Epithelial cell of proximal tubule (primary cell): ENCODE measurements at regions not wholly inside any gene's neighbourhood (a gene's known extent, or its start where the extent isn't known, plus 50 kb on each side); places are given as distances from the start of the nearest gene placed in this dataset.

ENCODE experiments used
- DNase-seq: peaks from one replicate; pipeline ENCODE4 v3.0.0-alpha.2; 2011; ENCODE audit warnings: low read depth
- H3K4me3 ChIP-seq: 2 replicates; pipeline ENCODE4 v1.5.1; 2011; ENCODE audit warnings: low read depth, mild to moderate bottlenecking, low read length
- CTCF ChIP-seq: conservative IDR thresholded peaks from 2 replicates; pipeline ENCODE4 v1.5.1; 2012; ENCODE audit warnings: low read depth, mild to moderate bottlenecking, low read length

GRCh38 chr5:128749136-128749898 is 211.3 kb upstream of the FBN2 start:
- no peak for DNase-seq
- no peak overlapping the region for H3K4me3 ChIP-seq
- no peak for TF ChIP-seq CTCF

GRCh38 chr5:128750155-128750554 is 212.1 kb upstream of the FBN2 start:
- DNase-seq, result no peak
- TF ChIP-seq CTCF, result no peak
- no peak overlapping the region for H3K4me3 ChIP-seq

- DNase-seq, result no peak
- no peak for TF ChIP-seq CTCF
- no peak overlapping the region for H3K4me3 ChIP-seq
Observed at GRCh38 chr5:128757196-128757959, 207.9 kb upstream of the SLC27A6 start.

GRCh38 chr5:128762661-128763306 is 202.5 kb upstream of the SLC27A6 start:
- no peak overlapping the region for H3K4me3 ChIP-seq
- no peak for DNase-seq
- TF ChIP-seq CTCF, result no peak

GRCh38 chr5:128763321-128763720 is 202.0 kb upstream of the SLC27A6 start:
- no peak for TF ChIP-seq CTCF
- H3K4me3 ChIP-seq, result no peak overlapping the region
- no peak for DNase-seq

- TF ChIP-seq CTCF, result no peak
- DNase-seq, result no peak
- H3K4me3 ChIP-seq, result no peak overlapping the region
Observed at GRCh38 chr5:128764601-128765310, 200.5 kb upstream of the SLC27A6 start.
